Endothelial cell of umbilical vein (primary cell): ENCODE measurements at regions not wholly inside any gene's neighbourhood (a gene's known extent, or its start where the extent isn't known, plus 50 kb on each side); places are given as distances from the start of the nearest gene placed in this dataset.

Experiments used
- BruUV-seq: library from RNA; stranded (reverse); fragments of 400-500 nt; replicated peaks from 2 replicates; lab custom pipeline; 2021; lab: Mats Ljungman, UMichigan
- CTCF ChIA-PET: fragments of 300-600, 350-600 bp; sonication (Branson Sonifier 250); formaldehyde crosslinking; loops from one replicate; lab custom pipeline; 2021; ENCODE audit warnings: antibody characterized with exemption, inconsistent platforms; lab: Charles Lee
- POLR2A ChIA-PET: fragments of 300-600, 350-600 bp; sonication (Branson Sonifier 250); formaldehyde crosslinking; loops from one replicate; lab custom pipeline; 2021; ENCODE audit warnings: antibody characterized with exemption, inconsistent platforms; lab: Charles Lee
- DNase-seq: peaks from one replicate; pipeline ENCODE4 v3.0.0-alpha.2; 2011; ENCODE audit warnings: low read depth, low spot score
- FAIRE-seq: peaks from 2 replicates; lab custom pipeline; 2011; peaks lifted over from hg19 to GRCh38; lab: Jason Lieb, UNC
- H2AFZ ChIP-seq: 2 replicates; pipeline ENCODE4 v1.6.0; 2012; ENCODE audit warnings: low read depth, low read length, control low read depth, inconsistent platforms
- H3K27ac ChIP-seq: 2 replicates; pipeline ENCODE4 v1.5.1; 2011; ENCODE audit warnings: low read depth, mild to moderate bottlenecking, control low read depth, low read length, moderate library complexity; ENCODE audit not compliant: insufficient read depth
- H3K27me3 ChIP-seq, 2 experiments: 2 replicates each; pipeline versions ENCODE4 v1.6.0 to v1.6.1; 2011; ENCODE audit warnings: low read length in 2 of 2, mixed read lengths in 1 of 2; ENCODE audit not compliant: control insufficient read depth in 2 of 2, insufficient read depth in 2 of 2
- H3K36me3 ChIP-seq, 2 experiments: 2 replicates in 1 of 2; 3 replicates in 1 of 2; pipeline ENCODE4 v1.5.1; 2011; ENCODE audit warnings: low read length in 2 of 2, mild to moderate bottlenecking in 1 of 2, moderate library complexity in 1 of 2; ENCODE audit not compliant: control insufficient read depth in 2 of 2, insufficient read depth in 2 of 2; ENCODE audit errors: extremely low read depth in 1 of 2
- H3K4me1 ChIP-seq: 3 replicates; pipeline ENCODE4 v1.5.1; 2011; ENCODE audit warnings: mild to moderate bottlenecking, low read length; ENCODE audit not compliant: control insufficient read depth, insufficient read depth; ENCODE audit errors: extremely low read depth
- H3K4me2 ChIP-seq: 2 replicates; pipeline ENCODE4 v1.6.1; 2011; ENCODE audit warnings: low read length, control low read depth, mixed read lengths; ENCODE audit not compliant: insufficient read depth
- H3K4me3 ChIP-seq, 3 experiments: fragments of 200-600 bp in 1 of 3; sonication (generic), shearing (Covaris generic) in 1 of 3; replicated peaks in 1 of 3; 2 replicates each; pipeline ENCODE4 v1.5.1; 2011 to 2016; ENCODE audit warnings: control low read depth in 3 of 3, low read length in 3 of 3, mild to moderate bottlenecking in 2 of 3, inconsistent platforms in 1 of 3, low read depth in 1 of 3, moderate library complexity in 1 of 3; ENCODE audit not compliant: insufficient read depth in 1 of 3
- H3K79me2 ChIP-seq: 2 replicates; pipeline ENCODE4 v1.6.0; 2012; ENCODE audit warnings: low read length, inconsistent platforms; ENCODE audit not compliant: control insufficient read depth, insufficient read depth
- H3K9ac ChIP-seq: replicated peaks from 2 replicates; pipeline ENCODE3; 2011; ENCODE audit warnings: low read length, control low read depth; ENCODE audit not compliant: insufficient read depth; ENCODE audit errors: extremely low read depth
- H3K9me1 ChIP-seq: replicated peaks from 3 replicates; pipeline ENCODE4 v1.6.0; 2011; ENCODE audit warnings: mild to moderate bottlenecking, low read length; ENCODE audit not compliant: control insufficient read depth, insufficient read depth; ENCODE audit errors: extremely low read depth
- H3K9me3 ChIP-seq: replicated peaks from 2 replicates; pipeline ENCODE4 v1.5.1; 2012; ENCODE audit warnings: low read length, inconsistent platforms; ENCODE audit not compliant: control insufficient read depth, insufficient read depth
- H4K20me1 ChIP-seq: replicated peaks from 2 replicates; pipeline ENCODE3; 2011; ENCODE audit warnings: mild to moderate bottlenecking, low read length; ENCODE audit not compliant: control insufficient read depth, insufficient read depth; ENCODE audit errors: extremely low read depth
- CTCF ChIP-seq, 2 donors: IDR thresholded peaks; 1 replicate in 1 of 2; 2 replicates in 1 of 2; pipeline ENCODE4 v1.5.1; 2011; ENCODE audit warnings: low read length in 2 of 2, mild to moderate bottlenecking in 2 of 2, moderate library complexity in 2 of 2, control low read depth in 1 of 2, inconsistent platforms in 1 of 2, low read depth in 1 of 2; ENCODE audit not compliant: insufficient read depth in 1 of 2; ENCODE audit errors: extremely low read depth in 1 of 2
- EZH2 ChIP-seq: IDR thresholded peaks from 2 replicates; pipeline ENCODE4 v1.6.1; 2012; ENCODE audit warnings: borderline replicate concordance, low read depth, mild to moderate bottlenecking, moderate library complexity, low read length, inconsistent platforms; ENCODE audit not compliant: severe bottlenecking
- FOS ChIP-seq: IDR thresholded peaks from 2 replicates; pipeline ENCODE4 v1.6.1; 2011; ENCODE audit warnings: mild to moderate bottlenecking, low read length, moderate library complexity, borderline replicate concordance; ENCODE audit not compliant: insufficient read depth
- GATA2 ChIP-seq: IDR thresholded peaks from 2 replicates; pipeline ENCODE4 v1.7.0; 2011; ENCODE audit warnings: low read depth, mild to moderate bottlenecking, moderate library complexity, mixed read lengths, low read length; ENCODE audit not compliant: insufficient read length, insufficient read depth
- JUN ChIP-seq: IDR thresholded peaks from 2 replicates; pipeline ENCODE4 v1.6.1; 2011; ENCODE audit warnings: borderline replicate concordance, low read depth; ENCODE audit not compliant: insufficient read length, insufficient read depth
- MAX ChIP-seq: IDR thresholded peaks from 2 replicates; pipeline ENCODE4 v1.6.1; 2011; ENCODE audit not compliant: insufficient read depth, insufficient read length
- MYC ChIP-seq: IDR thresholded peaks from one replicate; pipeline ENCODE4 v1.6.1; 2011; ENCODE audit warnings: mild to moderate bottlenecking, low read depth, low read length
- POLR2A ChIP-seq: IDR thresholded peaks from 2 replicates; pipeline ENCODE4 v1.6.1; 2012; ENCODE audit warnings: low read depth, mild to moderate bottlenecking, control low read depth, low read length
- POLR2AphosphoS5 ChIP-seq: IDR thresholded peaks from 2 replicates; pipeline ENCODE4 v1.6.1; 2012; ENCODE audit warnings: low read depth, mild to moderate bottlenecking, control low read depth, low read length, moderate library complexity; ENCODE audit not compliant: insufficient read depth
- dilution Hi-C: fragments of 300-500 bp; cut with MboI; formaldehyde crosslinking; loops from one replicate; pipeline ENCODE4 v1.15.0; 2019; ENCODE audit warnings: low sequenced_read_pairs; ENCODE audit not compliant: extremely low pct_ligation_motif_present
- intact Hi-C: fragments of 100-400 bp; cut with micrococcal nuclease; formaldehyde crosslinking; loops from one replicate; pipeline ENCODE4 v1.10.0; 2022

GRCh38 chr13:39167018-39167417, 128.8 kb downstream of the NHLRC3 start:
- no peak overlapping the region for H2AFZ ChIP-seq
- intact Hi-C loops: no loop called here
- no peak overlapping the region for H3K9ac ChIP-seq
- H3K4me2 ChIP-seq: no peak overlapping the region
- no TSS peak for BruUV-seq
- POLR2A ChIA-PET: no interaction called here
- no peaks in the 10 kb centered on the region for H3K9me1 ChIP-seq
- no peak overlapping the region for H3K4me3 ChIP-seq
- H3K9me3 ChIP-seq: no peaks in the 10 kb centered on the region
- FAIRE-seq (no peak), DNase-seq (no peak)
- no peak for TF ChIP-seq MYC
- no peak for TF ChIP-seq POLR2A
- TF ChIP-seq JUN: no peak
- no peak for TF ChIP-seq GATA2
- TF ChIP-seq POLR2AphosphoS5: no peak
- TF ChIP-seq FOS: no peak
- no peaks in the 10 kb centered on the region for H3K79me2 ChIP-seq
- CTCF ChIA-PET: no interaction called here
- H3K27ac ChIP-seq: no peak overlapping the region
- H3K4me1 ChIP-seq: no peaks in the 10 kb centered on the region
- no peaks in the 10 kb centered on the region for H4K20me1 ChIP-seq
- dilution Hi-C loops: no loop called here
- H3K36me3 ChIP-seq: no peaks in the 10 kb centered on the region
- no peaks in the 10 kb centered on the region for H3K27me3 ChIP-seq

DNA sequence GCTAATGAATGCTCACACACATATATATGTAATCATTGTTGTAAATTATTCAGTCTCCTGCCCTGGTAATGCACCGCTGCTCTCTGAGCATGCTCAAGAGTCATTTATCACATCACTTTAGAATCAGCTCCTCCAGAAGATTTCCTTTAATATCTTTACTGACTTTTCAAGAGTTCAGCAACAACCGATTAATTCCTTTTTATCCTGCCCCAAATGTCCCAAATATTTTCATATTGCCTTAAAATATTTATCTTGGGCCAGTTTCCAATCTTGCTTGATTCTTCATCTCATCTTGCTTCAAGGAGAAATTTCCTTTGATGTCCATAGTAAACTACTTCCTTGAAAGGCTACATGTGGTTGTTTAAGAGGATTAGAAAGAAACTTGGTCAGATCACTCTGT, 132.5 kb downstream of the NHLRC3 start:
- Histone ChIP-seq H2AFZ (no peak overlapping the region), H3K36me3 (no peaks in the 10 kb centered on the region), H3K9ac (no peak overlapping the region), H3K27ac (no peak overlapping the region), H3K79me2 (no peaks in the 10 kb centered on the region), H3K4me3 (no peak overlapping the region), H3K9me3 (no peaks in the 10 kb centered on the region), H3K4me2 (no peak overlapping the region), H3K4me1 (no peaks in the 10 kb centered on the region), H3K9me1 (no peaks in the 10 kb centered on the region), H4K20me1 (no peaks in the 10 kb centered on the region), H3K27me3 (no peaks in the 10 kb centered on the region)
- DNase-seq: no peak
- dilution Hi-C loops (no loop called here), intact Hi-C loops (no loop called here)
- no peak for FAIRE-seq
- TF ChIP-seq CTCF (IDR thresholded peaks at IDR 0.05; ENCODE audit: extremely low read depth in 1 of 2, insufficient read depth in 1 of 2, low read depth in 1 of 2, low read length in 2 of 2) (no peak), GATA2 (no peak), POLR2AphosphoS5 (no peak), MYC (no peak), JUN (no peak), MAX (no peak), POLR2A (no peak), FOS (no peak), EZH2 (no peak)
- POLR2A ChIA-PET: no interaction called here
- BruUV-seq: no TSS peak
- CTCF ChIA-PET: interaction anchor here (2.3 kb wide), 1 partner anchor 445 kb away, joined by 5 read pairs; no protein-coding TSS in a partner anchor
